Caco-2 (cell line): ENCODE measurements at regions not wholly inside any gene's neighbourhood (a gene's known extent, or its start where the extent isn't known, plus 50 kb on each side); places are given as distances from the start of the nearest gene placed in this dataset.
"Not testable (repeated sequence)": the region's sequence is repeated elsewhere in the genome, so short reads cannot be mapped to it uniquely, and the experiment has no call there.

Experiments
- BruUV-seq: library from RNA; stranded (reverse); fragments of 400-500 nt; replicated peaks from 2 replicates; lab custom pipeline; 2021; lab: Mats Ljungman, UMichigan
- CTCF ChIA-PET: fragments of 300-600 bp; sonication (Branson Sonifier 250); formaldehyde crosslinking; loops from one replicate; lab custom pipeline; 2022; ENCODE audit warnings: antibody characterized with exemption; lab: Charles Lee
- POLR2A ChIA-PET: fragments of 300-600 bp; sonication (Branson Sonifier 250); formaldehyde crosslinking; loops from one replicate; lab custom pipeline; 2022; ENCODE audit warnings: antibody characterized with exemption; lab: Charles Lee
- DNase-seq, 2 experiments: peaks; one replicate each; pipeline versions ENCODE4 v3.0.0 to v3.0.0-alpha.2; 2020 to 2022
- H3K27me3 ChIP-seq: replicated peaks from 2 replicates; pipeline ENCODE4 v1.6.0; 2011; ENCODE audit warnings: low read length; ENCODE audit not compliant: control insufficient read depth, insufficient read depth
- H3K36me3 ChIP-seq: 2 replicates; pipeline ENCODE4 v1.5.1; 2011; ENCODE audit warnings: low read length; ENCODE audit not compliant: control insufficient read depth, insufficient read depth
- H3K4me1 ChIP-seq: fragments of 250-450 bp; sonication (Bioruptor Pico); 2 replicates; pipeline ENCODE4 v1.5.1; 2020; ENCODE audit warnings: mild to moderate bottlenecking
- H3K4me3 ChIP-seq: 2 replicates; pipeline ENCODE4 v1.5.1; 2011; ENCODE audit warnings: low read depth, mild to moderate bottlenecking, control low read depth, low read length
- H3K9me3 ChIP-seq: fragments of 250-450 bp; sonication (Bioruptor Pico); 2 replicates; pipeline ENCODE4 v1.5.1; 2020; ENCODE audit warnings: mild to moderate bottlenecking, moderate library complexity
- H3K27ac Mint-ChIP-seq: one replicate; pipeline ENCODE4 v1.8.0; 2022; ENCODE audit warnings: mixed read lengths; ENCODE audit not compliant: unreplicated experiment
- H3K27me3 Mint-ChIP-seq: one replicate; pipeline ENCODE4 v1.8.0; 2022; ENCODE audit warnings: mixed read lengths; ENCODE audit not compliant: insufficient read depth, unreplicated experiment
- H3K36me3 Mint-ChIP-seq: one replicate; pipeline ENCODE4 v1.8.0; 2022; ENCODE audit warnings: mild to moderate bottlenecking, mixed read lengths; ENCODE audit not compliant: insufficient read depth, unreplicated experiment
- H3K4me1 Mint-ChIP-seq: one replicate; pipeline ENCODE4 v1.8.0; 2022; ENCODE audit warnings: low read depth, mixed read lengths; ENCODE audit not compliant: unreplicated experiment
- H3K4me3 Mint-ChIP-seq: one replicate; pipeline ENCODE4 v1.8.0; 2022; ENCODE audit warnings: mild to moderate bottlenecking, moderate library complexity, mixed read lengths; ENCODE audit not compliant: unreplicated experiment
- H3K9me3 Mint-ChIP-seq: one replicate; pipeline ENCODE4 v1.8.0; 2022; ENCODE audit warnings: mixed read lengths; ENCODE audit not compliant: unreplicated experiment
- CTCF ChIP-seq, 2 experiments: fragments of 200-600 bp in 1 of 2; IDR thresholded peaks; 1 replicate in 1 of 2; 2 replicates in 1 of 2; pipeline versions ENCODE4 v1.5.1 to v1.8.0; 2011 to 2022; ENCODE audit warnings: antibody characterized with exemption in 1 of 2, control low read depth in 1 of 2, inconsistent platforms in 1 of 2, low read depth in 1 of 2, low read length in 1 of 2, mild to moderate bottlenecking in 1 of 2, moderate library complexity in 1 of 2; ENCODE audit not compliant: insufficient read depth in 1 of 2, severe bottlenecking in 1 of 2, unreplicated experiment in 1 of 2
- intact Hi-C: fragments of 100-400 bp; cut with micrococcal nuclease; formaldehyde crosslinking; loops from one replicate; pipeline ENCODE4 v1.10.0; 2022; ENCODE audit not compliant: unreplicated experiment

DNA sequence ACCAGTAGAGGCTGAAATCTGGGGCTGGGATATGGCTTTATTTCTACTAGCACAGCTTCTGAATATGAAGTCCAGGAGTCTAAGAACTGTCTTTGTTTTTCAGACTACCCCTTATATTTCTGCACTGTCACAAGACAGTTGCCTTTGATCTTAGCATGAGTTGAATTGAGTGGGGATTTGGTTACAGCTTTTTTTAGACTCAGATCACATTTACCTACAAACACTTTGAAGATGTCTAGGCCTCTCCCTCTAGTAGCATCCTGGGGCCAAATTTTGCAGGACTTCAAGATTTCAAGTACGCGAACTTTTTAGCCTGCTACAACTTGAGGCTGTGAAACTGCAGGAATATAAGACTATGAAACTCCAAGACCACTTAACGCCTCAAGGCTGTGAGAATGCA is 240.2 kb downstream of the NEBL start:
- Histone ChIP-seq H3K4me1 (no peaks in the 10 kb centered on the region), H3K36me3 (no peaks in the 10 kb centered on the region), H3K27me3 (no peaks in the 10 kb centered on the region), H3K4me3 (no peak overlapping the region), H3K9me3 (no peaks in the 10 kb centered on the region)
- TF ChIP-seq CTCF (IDR thresholded peaks at IDR 0.05; ENCODE audit: insufficient read depth in 1 of 2, low read depth in 1 of 2, low read length in 1 of 2, severe bottlenecking in 1 of 2, unreplicated experiment in 1 of 2), result no peak
- DNase-seq, result no peak
- Mint-ChIP-seq H3K4me1 (no peaks in the 10 kb centered on the region), H3K9me3 (no peaks in the 10 kb centered on the region), H3K36me3 (no peaks in the 10 kb centered on the region), H3K4me3 (no peak overlapping the region), H3K27ac (no peak overlapping the region), H3K27me3 (no peaks in the 10 kb centered on the region)
- intact Hi-C loops, result no loop called here
- BruUV-seq, result no TSS peak
- CTCF ChIA-PET, result no interaction called here
- POLR2A ChIA-PET, result no interaction called here

- H3K27me3 ChIP-seq, H3K27me3 Mint-ChIP-seq, CTCF ChIA-PET, H3K4me3 ChIP-seq, H3K4me1 ChIP-seq, H3K36me3 ChIP-seq, BruUV-seq, intact Hi-C loops, H3K36me3 Mint-ChIP-seq, H3K9me3 Mint-ChIP-seq, H3K27ac Mint-ChIP-seq, H3K4me1 Mint-ChIP-seq, DNase-seq, H3K4me3 Mint-ChIP-seq, POLR2A ChIA-PET, H3K9me3 ChIP-seq: not testable (repeated sequence)
Observed at GRCh38 chr10:20652424-20652823, 244.7 kb downstream of the NEBL start.

DNA sequence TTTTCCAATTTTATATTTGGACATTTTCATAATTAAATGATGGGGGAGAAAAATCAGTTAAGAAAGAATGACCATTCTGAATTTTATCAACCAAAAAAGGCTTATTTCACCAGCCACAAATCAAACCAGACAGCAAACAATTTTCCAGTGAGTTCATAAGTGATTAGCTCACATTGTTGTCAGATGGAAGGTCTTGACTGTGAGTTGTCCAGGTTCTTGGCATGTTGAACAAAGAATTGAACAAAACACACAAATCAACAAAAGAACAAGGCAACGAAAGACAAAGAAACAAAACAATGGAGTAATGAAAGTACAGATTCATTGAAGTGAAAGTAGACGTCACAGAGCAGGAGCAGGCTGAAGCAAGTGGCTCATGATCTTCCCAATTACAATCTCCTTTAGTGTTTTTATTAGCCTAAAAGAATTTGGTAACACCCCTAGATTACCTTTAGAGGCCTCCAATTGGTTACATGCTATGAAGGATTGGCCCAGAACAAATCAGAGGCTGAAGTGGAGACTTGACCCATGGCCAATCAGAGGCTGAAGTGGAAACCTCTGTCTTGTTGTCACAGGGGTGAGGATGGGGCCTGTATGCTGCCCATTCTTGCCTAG is 248.7 kb downstream of the NEBL start:
- Histone ChIP-seq H3K9me3 (no peaks in the 10 kb centered on the region), H3K4me1 (no peaks in the 10 kb centered on the region), H3K4me3 (no peak overlapping the region), H3K27me3 (0 out of 2 replicates have a peak, but pooled peaks cover 1% of the 10 kb centered on the region), H3K36me3 (no peaks in the 10 kb centered on the region)
- no peaks in the 10 kb centered on the region for H3K9me3 Mint-ChIP-seq
- no peak for DNase-seq
- TF ChIP-seq CTCF (IDR thresholded peaks at IDR 0.05; ENCODE audit: insufficient read depth in 1 of 2, low read depth in 1 of 2, low read length in 1 of 2, severe bottlenecking in 1 of 2, unreplicated experiment in 1 of 2), result no peak
- H3K4me3 Mint-ChIP-seq, result no peak overlapping the region
- ChIA-PET POLR2A (no interaction called here), CTCF (no interaction called here)
- H3K4me1 Mint-ChIP-seq, result no peaks in the 10 kb centered on the region
- peaks cover 12% of the 10 kb centered on the region for H3K27me3 Mint-ChIP-seq
- no peak overlapping the region for H3K27ac Mint-ChIP-seq
- no TSS peak for BruUV-seq
- intact Hi-C loops, result no loop called here
- no peaks in the 10 kb centered on the region for H3K36me3 Mint-ChIP-seq
